Keratinocyte (primary cell): ENCODE measurements at regions not wholly inside any gene's neighbourhood (a gene's known extent, or its start where the extent isn't known, plus 50 kb on each side); places are given as distances from the start of the nearest gene placed in this dataset.

Source experiments
- DNase-seq: peaks from one replicate; pipeline ENCODE4 v3.0.0-alpha.2; 2011; ENCODE audit warnings: low read depth, missing footprints, low spot score
- FAIRE-seq: peaks from 2 replicates; lab custom pipeline; 2011; peaks lifted over from hg19 to GRCh38; lab: Jason Lieb, UNC
- H2AFZ ChIP-seq: 2 replicates; pipeline ENCODE4 v1.6.0; 2012; ENCODE audit warnings: low read length, control low read depth, inconsistent platforms; ENCODE audit not compliant: control insufficient read depth
- H3K27ac ChIP-seq: 2 replicates; pipeline ENCODE4 v1.5.1; 2011; ENCODE audit warnings: low read length; ENCODE audit not compliant: control insufficient read depth, insufficient read depth
- H3K27me3 ChIP-seq: 3 replicates; pipeline ENCODE4 v1.6.0; 2011; ENCODE audit warnings: low read length; ENCODE audit not compliant: control insufficient read depth, insufficient read depth; ENCODE audit errors: extremely low read depth
- H3K36me3 ChIP-seq, 2 experiments: 2 replicates in 1 of 2; 3 replicates in 1 of 2; pipeline ENCODE4 v1.5.1; 2011; ENCODE audit warnings: low read length in 2 of 2, mild to moderate bottlenecking in 1 of 2; ENCODE audit not compliant: control insufficient read depth in 2 of 2, insufficient read depth in 2 of 2; ENCODE audit errors: extremely low read depth in 1 of 2
- H3K4me1 ChIP-seq: 3 replicates; pipeline ENCODE4 v1.5.1; 2011; ENCODE audit warnings: low read length; ENCODE audit not compliant: control insufficient read depth, insufficient read depth; ENCODE audit errors: extremely low read depth
- H3K4me2 ChIP-seq: 3 replicates; pipeline ENCODE4 v1.6.0; 2011; ENCODE audit warnings: low read depth, low read length; ENCODE audit not compliant: control insufficient read depth, insufficient read depth; ENCODE audit errors: extremely low read depth
- H3K4me3 ChIP-seq, 3 experiments: fragments of 200-600 bp in 1 of 3; sonication (generic) in 1 of 3; 2 replicates in 2 of 3; 3 replicates in 1 of 3; pipeline ENCODE4 v1.5.1; 2011 to 2016; ENCODE audit warnings: low read length in 3 of 3, mild to moderate bottlenecking in 3 of 3, control low read depth in 2 of 3, inconsistent platforms in 1 of 3, low read depth in 1 of 3, mixed read lengths in 1 of 3, mixed run types in 1 of 3, moderate library complexity in 1 of 3; ENCODE audit not compliant: control insufficient read depth in 2 of 3, insufficient read depth in 2 of 3; ENCODE audit errors: extremely low read depth in 1 of 3
- H3K79me2 ChIP-seq: 2 replicates; pipeline ENCODE4 v1.6.0; 2012; ENCODE audit warnings: low read length; ENCODE audit not compliant: control insufficient read depth, insufficient read depth
- H3K9ac ChIP-seq: 3 replicates; pipeline ENCODE4 v1.6.0; 2011; ENCODE audit warnings: low read length; ENCODE audit not compliant: control insufficient read depth, insufficient read depth; ENCODE audit errors: extremely low read depth
- H3K9me1 ChIP-seq: 3 replicates; pipeline ENCODE4 v1.6.0; 2011; ENCODE audit warnings: low read length; ENCODE audit not compliant: control insufficient read depth, insufficient read depth; ENCODE audit errors: extremely low read depth
- H3K9me3 ChIP-seq: 2 replicates; pipeline ENCODE4 v1.5.1; 2012; ENCODE audit warnings: low read depth, low read length; ENCODE audit not compliant: control insufficient read depth
- H4K20me1 ChIP-seq: 3 replicates; pipeline ENCODE4 v1.6.0; 2011; ENCODE audit warnings: low read length; ENCODE audit not compliant: control insufficient read depth, insufficient read depth; ENCODE audit errors: extremely low read depth
- CTCF ChIP-seq, 3 experiments: IDR thresholded peaks in 1 of 3; conservative IDR thresholded peaks in 1 of 3; optimal IDR thresholded peaks in 1 of 3; 2 replicates in 2 of 3; 3 replicates in 1 of 3; pipeline versions ENCODE3 to v1.5.1; 2011; ENCODE audit warnings: low read length in 3 of 3, mild to moderate bottlenecking in 3 of 3, moderate library complexity in 2 of 3, control low read depth in 1 of 3, inconsistent platforms in 1 of 3; ENCODE audit not compliant: insufficient read depth in 2 of 3; ENCODE audit errors: extremely low read depth in 1 of 3
- EZH2 ChIP-seq: IDR thresholded peaks from one replicate; pipeline ENCODE4 v1.6.1; 2012; ENCODE audit warnings: inconsistent platforms, mild to moderate bottlenecking, low read length, moderate library complexity
- dilution Hi-C: fragments of 300-500 bp; cut with MboI; formaldehyde crosslinking; loops from one replicate; pipeline ENCODE4 v1.7.0; 2020; ENCODE audit warnings: low sequenced_read_pairs; ENCODE audit not compliant: extremely low pct_ligation_motif_present

GRCh38 chr1:5408401-5408800 lies 583.8 kb downstream of the NPHP4 start:
- H4K20me1 ChIP-seq: no peaks in the 10 kb centered on the region
- no peaks in the 10 kb centered on the region for H3K27me3 ChIP-seq
- H3K36me3 ChIP-seq: no peaks in the 10 kb centered on the region
- H3K4me1 ChIP-seq: no peaks in the 10 kb centered on the region
- H3K79me2 ChIP-seq: no peaks in the 10 kb centered on the region
- dilution Hi-C loops: no loop called here
- no peak overlapping the region for H3K9ac ChIP-seq
- TF ChIP-seq CTCF (optimal IDR thresholded peaks at IDR 0.05 in 1 of 3, IDR thresholded peaks at IDR 0.05 in 1 of 3, conservative IDR thresholded peaks at IDR 0.05 in 1 of 3; ENCODE audit: extremely low read depth in 1 of 3, insufficient read depth in 2 of 3, low read length in 3 of 3) (no peak), EZH2 (no peak)
- DNase-seq: no peak
- H3K4me2 ChIP-seq: no peak overlapping the region
- no peak overlapping the region for H3K27ac ChIP-seq
- H3K9me3 ChIP-seq: no peaks in the 10 kb centered on the region
- no peaks in the 10 kb centered on the region for H3K9me1 ChIP-seq
- H2AFZ ChIP-seq: no peak overlapping the region
- no peak for FAIRE-seq
- H3K4me3 ChIP-seq: no peak overlapping the region

- no peak overlapping the region for H2AFZ ChIP-seq
- H3K36me3 ChIP-seq: no peaks in the 10 kb centered on the region
- H3K27me3 ChIP-seq: no peaks in the 10 kb centered on the region
- no peaks in the 10 kb centered on the region for H3K9me3 ChIP-seq
- H4K20me1 ChIP-seq: no peaks in the 10 kb centered on the region
- H3K9me1 ChIP-seq: no peaks in the 10 kb centered on the region
- no peaks in the 10 kb centered on the region for H3K79me2 ChIP-seq
- FAIRE-seq (no peak), DNase-seq (no peak)
- TF ChIP-seq EZH2 (no peak), CTCF (optimal IDR thresholded peaks at IDR 0.05 in 1 of 3, IDR thresholded peaks at IDR 0.05 in 1 of 3, conservative IDR thresholded peaks at IDR 0.05 in 1 of 3; ENCODE audit: extremely low read depth in 1 of 3, insufficient read depth in 2 of 3, low read length in 3 of 3) (no peak)
- dilution Hi-C loops: no loop called here
- H3K9ac ChIP-seq: no peak overlapping the region
- H3K4me2 ChIP-seq: no peak overlapping the region
- H3K4me3 ChIP-seq: no peak overlapping the region
- H3K4me1 ChIP-seq: no peaks in the 10 kb centered on the region
- no peak overlapping the region for H3K27ac ChIP-seq
These were observed 587.0 kb downstream of the NPHP4 start for GRCh38 chr1:5405263-5405662.
